IMR-90 (cell line): ENCODE measurements at regions not wholly inside any gene's neighbourhood (a gene's known extent, or its start where the extent isn't known, plus 50 kb on each side); places are given as distances from the start of the nearest gene placed in this dataset.

Experiments used
- BHLHE40 ChIP-seq: fragments of 150-350 bp; IDR thresholded peaks from 2 replicates; pipeline ENCODE4 v1.6.1; 2016; ENCODE audit warnings: mild to moderate bottlenecking, low read depth, low read length
- CEBPB ChIP-seq: IDR thresholded peaks from 2 replicates; pipeline ENCODE4 v1.6.1; 2012; ENCODE audit warnings: low read depth, low read length, improper control_type of control experiment
- CHD1 ChIP-seq: IDR thresholded peaks from 2 replicates; pipeline ENCODE4 v1.6.1; 2012; ENCODE audit warnings: low read depth, low read length, improper control_type of control experiment
- CTCF ChIP-seq: conservative IDR thresholded peaks from 2 replicates; pipeline ENCODE4 v1.5.1; 2012; ENCODE audit warnings: mild to moderate bottlenecking, low read depth, low read length, improper control_type of control experiment
- ELK1 ChIP-seq: fragments of 150-350 bp; IDR thresholded peaks from 2 replicates; pipeline ENCODE4 v1.6.1; 2016; ENCODE audit warnings: low read depth, mild to moderate bottlenecking, low read length, moderate library complexity, borderline replicate concordance
- MAFK ChIP-seq: IDR thresholded peaks from 2 replicates; pipeline ENCODE4 v1.6.1; 2012; ENCODE audit warnings: low read depth, low read length, improper control_type of control experiment
- MAZ ChIP-seq: IDR thresholded peaks from 2 replicates; pipeline ENCODE4 v1.6.1; 2012; ENCODE audit warnings: low read depth, mild to moderate bottlenecking, low read length, improper control_type of control experiment, moderate library complexity, borderline replicate concordance
- MXI1 ChIP-seq: IDR thresholded peaks from 2 replicates; pipeline ENCODE4 v1.6.1; 2012; ENCODE audit warnings: low read depth, mild to moderate bottlenecking, low read length, moderate library complexity, borderline replicate concordance
- NFE2L2 ChIP-seq: fragments of 150-350 bp; IDR thresholded peaks from 2 replicates; pipeline ENCODE4 v1.6.1; 2016; ENCODE audit warnings: low read depth, mild to moderate bottlenecking, low read length
- POLR2A ChIP-seq: IDR thresholded peaks from 2 replicates; pipeline ENCODE4 v1.6.1; 2012; ENCODE audit warnings: mild to moderate bottlenecking, low read depth, low read length
- RAD21 ChIP-seq: IDR thresholded peaks from 2 replicates; pipeline ENCODE4 v1.6.1; 2012; ENCODE audit warnings: low read length, improper control_type of control experiment
- RFX5 ChIP-seq: IDR thresholded peaks from 2 replicates; pipeline ENCODE4 v1.8.0; 2012; ENCODE audit warnings: low read depth, mild to moderate bottlenecking, low read length, moderate library complexity
- SMC3 ChIP-seq: fragments of 150-350 bp; IDR thresholded peaks from 2 replicates; pipeline ENCODE4 v1.6.1; 2016; ENCODE audit warnings: low read depth, mild to moderate bottlenecking, antibody characterized with exemption, low read length, moderate library complexity
- TF ChIP-seq, protein P1 (sequence below): fragments of 150-350 bp; IDR thresholded peaks from 2 replicates; pipeline ENCODE4 v1.6.1; 2017; ENCODE audit warnings: mild to moderate bottlenecking, antibody characterized with exemption, low read length, low read depth

GRCh38 chr5:123700624-123701287, 188.8 kb downstream of the CSNK1G3 start:
- TF ChIP-seq ELK1 (no peak), CTCF (no peak), NFE2L2 (no peak), MXI1 (0 out of 2 replicates have a peak, but pooled peaks have one; percentile 22), CEBPB (peak; percentile 84), MAFK (no peak), POLR2A (no peak; the same call in 1 of the 2 replicates), RFX5 (no peak), BHLHE40 (peak; percentile 63; the same call in 1 of the 2 replicates), MAZ (no peak; the same call in 1 of the 2 replicates), SMC3 (no peak), RAD21 (no peak), CHD1 (no peak)
- TF ChIP-seq, protein P1, sequence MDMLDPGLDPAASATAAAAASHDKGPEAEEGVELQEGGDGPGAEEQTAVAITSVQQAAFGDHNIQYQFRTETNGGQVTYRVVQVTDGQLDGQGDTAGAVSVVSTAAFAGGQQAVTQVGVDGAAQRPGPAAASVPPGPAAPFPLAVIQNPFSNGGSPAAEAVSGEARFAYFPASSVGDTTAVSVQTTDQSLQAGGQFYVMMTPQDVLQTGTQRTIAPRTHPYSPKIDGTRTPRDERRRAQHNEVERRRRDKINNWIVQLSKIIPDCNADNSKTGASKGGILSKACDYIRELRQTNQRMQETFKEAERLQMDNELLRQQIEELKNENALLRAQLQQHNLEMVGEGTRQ: no peak
